GM12875 (cell line): ENCODE measurements at regions not wholly inside any gene's neighbourhood (a gene's known extent, or its start where the extent isn't known, plus 50 kb on each side); places are given as distances from the start of the nearest gene placed in this dataset.

Experiments used
- H3K4me3 ChIP-seq: one replicate; pipeline ENCODE4 v1.5.1; 2011; ENCODE audit warnings: low read depth, low read length, control low read depth
- CTCF ChIP-seq: IDR thresholded peaks from 2 replicates; pipeline ENCODE4 v1.5.1; 2011; ENCODE audit warnings: low read depth, mild to moderate bottlenecking, control low read depth, inconsistent platforms, low read length, moderate library complexity, borderline replicate concordance; ENCODE audit not compliant: insufficient read depth

- no peak overlapping the region for H3K4me3 ChIP-seq
- no peak for TF ChIP-seq CTCF
These were observed 53.8 kb upstream of the RAD23B start for GRCh38 chr9:107229241-107229741.
